DND-41 (cell line): ENCODE measurements at regions not wholly inside any gene's neighbourhood (a gene's known extent, or its start where the extent isn't known, plus 50 kb on each side); places are given as distances from the start of the nearest gene placed in this dataset.

ENCODE experiments used
- ATAC-seq: fragments of 200-7000 bp; cut with Tn5 transposase; 3 replicates; pipeline ENCODE4 v1.9.1; 2021; ENCODE audit warnings: low read depth; ENCODE audit not compliant: insufficient read depth
- DNase-seq: peaks from one replicate; pipeline ENCODE4 v3.0.0-alpha.2; 2020
- H2AFZ ChIP-seq: 2 replicates; pipeline ENCODE4 v1.6.0; 2012; ENCODE audit warnings: low read depth, low read length
- H3K27ac ChIP-seq: 2 replicates; pipeline ENCODE4 v1.5.1; 2012; ENCODE audit warnings: low read length, inconsistent platforms
- H3K27me3 ChIP-seq: fragments of 200-600 bp; sonication (generic); 2 replicates; pipeline ENCODE4 v1.6.0; 2012; ENCODE audit warnings: low read length, mild to moderate bottlenecking, inconsistent platforms; ENCODE audit not compliant: insufficient read depth, poor library complexity
- H3K36me3 ChIP-seq: 2 replicates; pipeline ENCODE4 v1.5.1; 2012; ENCODE audit warnings: low read length, inconsistent platforms; ENCODE audit not compliant: insufficient read depth
- H3K4me1 ChIP-seq: 2 replicates; pipeline ENCODE4 v1.5.1; 2012; ENCODE audit warnings: mild to moderate bottlenecking, low read length; ENCODE audit not compliant: insufficient read depth
- H3K4me2 ChIP-seq: 2 replicates; pipeline ENCODE4 v1.6.0; 2012; ENCODE audit warnings: mild to moderate bottlenecking, moderate library complexity, low read length, inconsistent platforms; ENCODE audit not compliant: insufficient read depth
- H3K4me3 ChIP-seq, 2 experiments: fragments of 200-600 bp in 1 of 2; shearing (Covaris generic) in 1 of 2; 2 replicates each; pipeline ENCODE4 v1.5.1; 2012 to 2016; ENCODE audit warnings: inconsistent platforms in 2 of 2, low read length in 2 of 2, mild to moderate bottlenecking in 2 of 2, low read depth in 1 of 2, moderate library complexity in 1 of 2
- H3K79me2 ChIP-seq: 2 replicates; pipeline ENCODE4 v1.6.0; 2012; ENCODE audit warnings: low read length, inconsistent platforms; ENCODE audit not compliant: insufficient read depth
- H3K9ac ChIP-seq: 2 replicates; pipeline ENCODE4 v1.6.0; 2012; ENCODE audit warnings: low read depth, mild to moderate bottlenecking, inconsistent platforms, low read length, moderate library complexity
- H3K9me3 ChIP-seq: 2 replicates; pipeline ENCODE4 v1.5.1; 2012; ENCODE audit warnings: low read length, moderate library complexity, mild to moderate bottlenecking, inconsistent platforms; ENCODE audit not compliant: insufficient read depth, severe bottlenecking
- H4K20me1 ChIP-seq: 2 replicates; pipeline ENCODE4 v1.6.0; 2012; ENCODE audit warnings: low read length; ENCODE audit not compliant: insufficient read depth
- CTCF ChIP-seq: IDR thresholded peaks from 2 replicates; pipeline ENCODE4 v1.5.1; 2012; ENCODE audit warnings: borderline replicate concordance, low read length, moderate library complexity, mild to moderate bottlenecking; ENCODE audit not compliant: poor library complexity, severe bottlenecking; ENCODE audit errors: extremely low read depth
- EZH2 ChIP-seq: IDR thresholded peaks from 3 replicates; pipeline ENCODE4 v1.6.1; 2012; ENCODE audit warnings: borderline replicate concordance, low read depth, mild to moderate bottlenecking, moderate library complexity, low read length, inconsistent platforms; ENCODE audit not compliant: severe bottlenecking

GRCh38 chr1:47658161-47658920 lies 220.5 kb downstream of the FOXD2 start:
- Histone ChIP-seq H4K20me1 (no peaks in the 10 kb centered on the region), H3K79me2 (no peaks in the 10 kb centered on the region), H3K4me3 (no peak overlapping the region), H3K36me3 (no peaks in the 10 kb centered on the region), H3K9me3 (no peaks in the 10 kb centered on the region), H3K27me3 (peaks cover 10% of the 10 kb centered on the region), H3K4me2 (no peak overlapping the region), H3K4me1 (no peaks in the 10 kb centered on the region), H3K9ac (no peak overlapping the region), H3K27ac (no peak overlapping the region), H2AFZ (no peak overlapping the region)
- ATAC-seq: no peak
- TF ChIP-seq EZH2: no peak
- no peak for TF ChIP-seq CTCF
- DNase-seq: no peak

- DNase-seq (no peak), ATAC-seq (no peak)
- no peaks in the 10 kb centered on the region for H3K4me1 ChIP-seq
- no peak overlapping the region for H3K9ac ChIP-seq
- no peak overlapping the region for H3K4me3 ChIP-seq
- H2AFZ ChIP-seq: no peak overlapping the region
- H3K79me2 ChIP-seq: no peaks in the 10 kb centered on the region
- H3K27me3 ChIP-seq: peaks cover 9% of the 10 kb centered on the region
- no peak overlapping the region for H3K4me2 ChIP-seq
- no peaks in the 10 kb centered on the region for H3K36me3 ChIP-seq
- no peaks in the 10 kb centered on the region for H4K20me1 ChIP-seq
- H3K27ac ChIP-seq: no peak overlapping the region
- TF ChIP-seq EZH2: no peak
- TF ChIP-seq CTCF: no peak
- no peaks in the 10 kb centered on the region for H3K9me3 ChIP-seq
These were observed 221.3 kb downstream of the FOXD2 start for GRCh38 chr1:47659146-47659545.

- Histone ChIP-seq H3K79me2 (no peaks in the 10 kb centered on the region), H3K4me1 (no peaks in the 10 kb centered on the region), H3K27me3 (peaks cover 9% of the 10 kb centered on the region), H3K9ac (no peak overlapping the region), H4K20me1 (no peaks in the 10 kb centered on the region), H3K4me2 (no peak overlapping the region), H3K4me3 (no peak overlapping the region), H2AFZ (no peak overlapping the region), H3K9me3 (no peaks in the 10 kb centered on the region), H3K27ac (no peak overlapping the region), H3K36me3 (no peaks in the 10 kb centered on the region)
- ATAC-seq: no peak
- no peak for TF ChIP-seq CTCF
- no peak for TF ChIP-seq EZH2
- DNase-seq: no peak
These were observed 222.8 kb downstream of the FOXD2 start for GRCh38 chr1:47660622-47661021.

GRCh38 chr1:47661040-47661439 lies 223.2 kb downstream of the FOXD2 start:
- no peaks in the 10 kb centered on the region for H3K36me3 ChIP-seq
- H3K4me2 ChIP-seq: no peak overlapping the region
- H3K79me2 ChIP-seq: no peaks in the 10 kb centered on the region
- H3K4me3 ChIP-seq: no peak overlapping the region
- H3K9me3 ChIP-seq: no peaks in the 10 kb centered on the region
- no peak overlapping the region for H3K27ac ChIP-seq
- no peak overlapping the region for H2AFZ ChIP-seq
- no peak for DNase-seq
- no peak for ATAC-seq
- H3K9ac ChIP-seq: no peak overlapping the region
- no peaks in the 10 kb centered on the region for H3K4me1 ChIP-seq
- TF ChIP-seq CTCF (no peak), EZH2 (no peak)
- no peaks in the 10 kb centered on the region for H4K20me1 ChIP-seq
- H3K27me3 ChIP-seq: peaks cover 6% of the 10 kb centered on the region
